GM13977 (cell line): ENCODE measurements at regions not wholly inside any gene's neighbourhood (a gene's known extent, or its start where the extent isn't known, plus 50 kb on each side); places are given as distances from the start of the nearest gene placed in this dataset.

Experiments
- DNase-seq: peaks from one replicate; pipeline ENCODE4 v3.0.0; 2012; ENCODE audit warnings: low spot score
- CTCF ChIP-seq: IDR thresholded peaks from 2 replicates; pipeline ENCODE4 v1.5.1; 2012; ENCODE audit warnings: mild to moderate bottlenecking, control low read depth; ENCODE audit not compliant: insufficient read depth; ENCODE audit errors: extremely low read depth, missing control alignments
- in situ Hi-C: fragments of 300-500 bp; cut with MboI; formaldehyde crosslinking; loops from one replicate; pipeline ENCODE4 v1.12.0; 2022; ENCODE audit warnings: low sequenced_read_pairs, low pct_unique_long_range_greater_than_20kb, mixed read lengths, inconsistent platforms; ENCODE audit not compliant: unreplicated experiment

GRCh38 chr21:38878379-38879179 lies 72.8 kb downstream of the ETS2 start:
- DNase-seq = no peak
- in situ Hi-C loops = no loop called here
- TF ChIP-seq CTCF = no peak

- no peak for TF ChIP-seq CTCF
- no peak for DNase-seq
- in situ Hi-C loops = no loop called here
These were observed 70.2 kb downstream of the ETS2 start for GRCh38 chr21:38875694-38876492.
